K562 (cell line): ENCODE measurements at regions not wholly inside any gene's neighbourhood (a gene's known extent, or its start where the extent isn't known, plus 50 kb on each side); places are given as distances from the start of the nearest gene placed in this dataset.
"Not testable (repeated sequence)": the region's sequence is repeated elsewhere in the genome, so short reads cannot be mapped to it uniquely, and the experiment has no call there.

Source experiments
- ATAC-seq: fragments of 200-7000 bp; cut with Tn5 transposase; 3 replicates; pipeline ENCODE4 v1.9.1; 2020; ENCODE audit warnings: moderate library complexity
- BruUV-seq: library from RNA; stranded (reverse); fragments of 400-500 nt; replicated peaks from 2 replicates; lab custom pipeline; 2021; lab: Mats Ljungman, UMichigan
- CTCF ChIA-PET: fragments of 300-600 bp; formaldehyde crosslinking; extraction: SDS; loops from one replicate; lab custom pipeline; 2021; ENCODE audit warnings: low intra/inter-chr PET ratio; lab: Yijun Ruan, JAX
- POLR2A ChIA-PET: fragments of 300-600, 350-650 bp; sonication (Branson Sonifier 250); formaldehyde crosslinking; extraction: SDS; loops from one replicate; lab custom pipeline; 2021; ENCODE audit warnings: antibody characterized with exemption, inconsistent platforms; lab: Yijun Ruan, JAX
- DNase-seq, 4 experiments: peaks; one replicate each; pipeline versions ENCODE4 v3.0.0 to v3.0.0-alpha.2; 2011 to 2018; ENCODE audit warnings: low spot score in 3 of 4, mixed read lengths in 3 of 4; ENCODE audit errors: extremely low read depth in 1 of 4
- FAIRE-seq: peaks from 2 replicates; lab custom pipeline; 2011; peaks lifted over from hg19 to GRCh38; lab: Jason Lieb, UNC
- H2AFZ ChIP-seq: 2 replicates; pipeline ENCODE4 v1.6.0; 2011; ENCODE audit warnings: low read depth, low read length, control low read depth, inconsistent platforms
- H3K27ac ChIP-seq: fragments of 200-600 bp; 3 replicates; pipeline ENCODE4 v1.8.0; 2011; ENCODE audit warnings: low read depth, mild to moderate bottlenecking, control low read depth, inconsistent platforms, low read length, moderate library complexity, mixed read lengths; ENCODE audit errors: extremely low read depth
- H3K27me3 ChIP-seq, 2 experiments: fragments of 300-600 bp in 1 of 2; 2 replicates in 1 of 2; 3 replicates in 1 of 2; pipeline versions ENCODE4 v1.6.0 to v1.8.0; 2011; ENCODE audit warnings: inconsistent platforms in 2 of 2, low read length in 2 of 2, mild to moderate bottlenecking in 1 of 2, mixed read lengths in 1 of 2, moderate library complexity in 1 of 2; ENCODE audit not compliant: control insufficient read depth in 2 of 2, insufficient read depth in 2 of 2
- H3K36me3 ChIP-seq: fragments of 300-600 bp; 3 replicates; pipeline ENCODE4 v1.8.0; 2011; ENCODE audit warnings: mild to moderate bottlenecking, low read length, inconsistent platforms; ENCODE audit not compliant: control insufficient read depth, insufficient read depth
- H3K4me1 ChIP-seq, 2 experiments: fragments of 200-600 bp in 1 of 2; replicated peaks in 1 of 2; 2 replicates in 1 of 2; 3 replicates in 1 of 2; pipeline versions ENCODE4 v1.5.1 to v1.8.0; 2011; ENCODE audit warnings: inconsistent platforms in 2 of 2, low read length in 2 of 2, mild to moderate bottlenecking in 1 of 2, mixed read lengths in 1 of 2, moderate library complexity in 1 of 2; ENCODE audit not compliant: control insufficient read depth in 2 of 2, insufficient read depth in 2 of 2
- H3K4me2 ChIP-seq: 2 replicates; pipeline ENCODE4 v1.6.1; 2011; ENCODE audit warnings: low read length, control low read depth, inconsistent platforms, mixed read lengths; ENCODE audit not compliant: insufficient read depth
- H3K4me3 ChIP-seq: fragments of 200-600 bp; sonication (generic), shearing (Covaris generic); 2 replicates; pipeline ENCODE4 v1.5.1; 2016; ENCODE audit warnings: control low read depth, inconsistent platforms
- H3K79me2 ChIP-seq: fragments of 200-600 bp; 3 replicates; pipeline ENCODE4 v1.8.0; 2011; ENCODE audit warnings: low read length, inconsistent platforms; ENCODE audit not compliant: control insufficient read depth, insufficient read depth
- H3K9ac ChIP-seq, 2 experiments: 2 replicates each; pipeline versions ENCODE4 v1.6.0 to v1.6.1; 2011; ENCODE audit warnings: low read depth in 2 of 2, low read length in 2 of 2, control low read depth in 1 of 2, inconsistent platforms in 1 of 2, mild to moderate bottlenecking in 1 of 2, mixed read lengths in 1 of 2; ENCODE audit not compliant: insufficient read depth in 1 of 2
- H3K9me1 ChIP-seq: one replicate; pipeline ENCODE4 v1.6.0; 2011; ENCODE audit warnings: inconsistent platforms, mild to moderate bottlenecking, low read length, moderate library complexity; ENCODE audit not compliant: control insufficient read depth, insufficient read depth
- H3K9me3 ChIP-seq: replicated peaks from 2 replicates; pipeline ENCODE4 v1.5.1; 2011; ENCODE audit warnings: low read depth, low read length, inconsistent platforms; ENCODE audit not compliant: control insufficient read depth, insufficient read depth
- H4K20me1 ChIP-seq: replicated peaks from 2 replicates; pipeline ENCODE4 v1.6.1; 2011; ENCODE audit warnings: low read length, inconsistent platforms, mixed read lengths; ENCODE audit not compliant: control insufficient read depth, insufficient read depth
- NCOA6 ChIP-seq: fragments of 450-650 bp; IDR thresholded peaks from 2 replicates; pipeline ENCODE4 v1.6.1; 2017; ENCODE audit warnings: mild to moderate bottlenecking
- RBM15 ChIP-seq: fragments of 200-400 bp; formaldehyde crosslinking; IDR thresholded peaks from 2 replicates; pipeline ENCODE4 v1.6.1; 2018; ENCODE audit warnings: mild to moderate bottlenecking, low read length, moderate library complexity; ENCODE audit not compliant: insufficient read depth
- RCOR1 ChIP-seq, 2 experiments: IDR thresholded peaks; 2 replicates each; pipeline ENCODE4 v1.6.1; 2012; ENCODE audit warnings: low read depth in 2 of 2, low read length in 2 of 2, borderline replicate concordance in 1 of 2, improper control_type of control experiment in 1 of 2
- TCF7 ChIP-seq: sonication (generic); IDR thresholded peaks from 2 replicates; pipeline ENCODE4 v1.6.1; 2016; ENCODE audit warnings: antibody characterized with exemption, borderline replicate concordance
- U2AF2 ChIP-seq: fragments of 200-400 bp; formaldehyde crosslinking; optimal IDR thresholded peaks from 2 replicates; pipeline ENCODE3; 2017; ENCODE audit warnings: low read depth, mild to moderate bottlenecking, low read length
- ZNF174 ChIP-seq: fragments of 250-450 bp; sonication (Bioruptor Pico); IDR thresholded peaks from 2 replicates; pipeline ENCODE4 v1.4.0; 2020; ENCODE audit warnings: mild to moderate bottlenecking
- ZNF696 ChIP-seq: fragments of 250-450 bp; sonication (Bioruptor Pico); conservative IDR thresholded peaks from 2 replicates; pipeline ENCODE4 v1.4.0; 2020; ENCODE audit warnings: mild to moderate bottlenecking, moderate library complexity
- ZZZ3 ChIP-seq: fragments of 450-650 bp; IDR thresholded peaks from 2 replicates; pipeline ENCODE4 v1.6.1; 2016; ENCODE audit warnings: antibody characterized with exemption, mild to moderate bottlenecking, moderate library complexity
- WGBS: fragments of 100-300 bp; shearing (Covaris generic); methylation state at CpG from one replicate; pipeline ENCODE4 v1.1.6; 2016; ENCODE audit warnings: low coverage, mixed read lengths; ENCODE audit not compliant: insufficient coverage; ENCODE audit errors: missing lambda C conversion rate; 5-methylcytosine and 5-hydroxymethylcytosine counted together
- in situ Hi-C: fragments of 300-500 bp; cut with MboI; formaldehyde crosslinking; loops from 4 replicates; pipeline ENCODE4 v1.15.0; 2018; ENCODE audit warnings: inconsistent platforms, mixed read lengths
- intact Hi-C: fragments of 100-400 bp; cut with micrococcal nuclease; formaldehyde crosslinking; loops from 2 replicates; pipeline ENCODE4 v1.14.2; 2022
- TF ChIP-seq, protein P1 (sequence below), 2 experiments: fragments of 450-650 bp; conservative IDR thresholded peaks; 2 replicates each; pipeline ENCODE4 v1.6.1; 2017; ENCODE audit warnings: mild to moderate bottlenecking in 2 of 2, moderate library complexity in 2 of 2
- TF ChIP-seq, protein P2 (sequence below): IDR thresholded peaks from 3 replicates; pipeline ENCODE4 v1.6.1; 2011; ENCODE audit warnings: borderline replicate concordance, mild to moderate bottlenecking, moderate library complexity; ENCODE audit not compliant: insufficient read length; ENCODE audit errors: extremely low read depth

GRCh38 chr2:126956773-126957172 is 58.1 kb downstream of the TEX51 start:
- 0% methylated on average over 4 of the region's 4 CpGs for WGBS
- H3K9me1 ChIP-seq, CTCF ChIA-PET, H3K9ac ChIP-seq, H3K27me3 ChIP-seq, in situ Hi-C loops, H3K4me1 ChIP-seq, H3K9me3 ChIP-seq, intact Hi-C loops, H3K4me3 ChIP-seq, BruUV-seq, H4K20me1 ChIP-seq, H2AFZ ChIP-seq, ATAC-seq, H3K79me2 ChIP-seq, H3K4me2 ChIP-seq, POLR2A ChIA-PET, H3K36me3 ChIP-seq, H3K27ac ChIP-seq, DNase-seq, FAIRE-seq: not testable (repeated sequence)

GRCh38 chr2:126963390-126963789 is 64.7 kb downstream of the TEX51 start:
- H3K9me3 ChIP-seq = no peaks in the 10 kb centered on the region
- no peak for ATAC-seq
- in situ Hi-C loops = no loop called here
- TF ChIP-seq, protein P1, sequence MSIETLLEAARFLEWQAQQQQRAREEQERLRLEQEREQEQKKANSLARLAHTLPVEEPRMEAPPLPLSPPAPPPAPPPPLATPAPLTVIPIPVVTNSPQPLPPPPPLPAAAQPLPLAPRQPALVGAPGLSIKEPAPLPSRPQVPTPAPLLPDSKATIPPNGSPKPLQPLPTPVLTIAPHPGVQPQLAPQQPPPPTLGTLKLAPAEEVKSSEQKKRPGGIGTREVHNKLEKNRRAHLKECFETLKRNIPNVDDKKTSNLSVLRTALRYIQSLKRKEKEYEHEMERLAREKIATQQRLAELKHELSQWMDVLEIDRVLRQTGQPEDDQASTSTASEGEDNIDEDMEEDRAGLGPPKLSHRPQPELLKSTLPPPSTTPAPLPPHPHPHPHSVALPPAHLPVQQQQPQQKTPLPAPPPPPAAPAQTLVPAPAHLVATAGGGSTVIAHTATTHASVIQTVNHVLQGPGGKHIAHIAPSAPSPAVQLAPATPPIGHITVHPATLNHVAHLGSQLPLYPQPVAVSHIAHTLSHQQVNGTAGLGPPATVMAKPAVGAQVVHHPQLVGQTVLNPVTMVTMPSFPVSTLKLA (conservative IDR thresholded peaks at IDR 0.05) = no peak
- TF ChIP-seq ZNF174 (CRISPR knock-in tag) (no peak), NCOA6 (no peak), RBM15 (no peak), ZNF696 (no peak), ZZZ3 (no peak), U2AF2 (no peak), RCOR1 (IDR thresholded peaks at IDR 0.05; ENCODE audit: borderline replicate concordance in 1 of 2, low read depth in 2 of 2, low read length in 2 of 2) (no peak), TCF7 (no peak)
- TF ChIP-seq, protein P2, sequence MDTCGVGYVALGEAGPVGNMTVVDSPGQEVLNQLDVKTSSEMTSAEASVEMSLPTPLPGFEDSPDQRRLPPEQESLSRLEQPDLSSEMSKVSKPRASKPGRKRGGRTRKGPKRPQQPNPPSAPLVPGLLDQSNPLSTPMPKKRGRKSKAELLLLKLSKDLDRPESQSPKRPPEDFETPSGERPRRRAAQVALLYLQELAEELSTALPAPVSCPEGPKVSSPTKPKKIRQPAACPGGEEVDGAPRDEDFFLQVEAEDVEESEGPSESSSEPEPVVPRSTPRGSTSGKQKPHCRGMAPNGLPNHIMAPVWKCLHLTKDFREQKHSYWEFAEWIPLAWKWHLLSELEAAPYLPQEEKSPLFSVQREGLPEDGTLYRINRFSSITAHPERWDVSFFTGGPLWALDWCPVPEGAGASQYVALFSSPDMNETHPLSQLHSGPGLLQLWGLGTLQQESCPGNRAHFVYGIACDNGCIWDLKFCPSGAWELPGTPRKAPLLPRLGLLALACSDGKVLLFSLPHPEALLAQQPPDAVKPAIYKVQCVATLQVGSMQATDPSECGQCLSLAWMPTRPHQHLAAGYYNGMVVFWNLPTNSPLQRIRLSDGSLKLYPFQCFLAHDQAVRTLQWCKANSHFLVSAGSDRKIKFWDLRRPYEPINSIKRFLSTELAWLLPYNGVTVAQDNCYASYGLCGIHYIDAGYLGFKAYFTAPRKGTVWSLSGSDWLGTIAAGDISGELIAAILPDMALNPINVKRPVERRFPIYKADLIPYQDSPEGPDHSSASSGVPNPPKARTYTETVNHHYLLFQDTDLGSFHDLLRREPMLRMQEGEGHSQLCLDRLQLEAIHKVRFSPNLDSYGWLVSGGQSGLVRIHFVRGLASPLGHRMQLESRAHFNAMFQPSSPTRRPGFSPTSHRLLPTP = no peak

More at GRCh38 chr2:126963390-126963789, 64.7 kb downstream of the TEX51 start:
- no peak overlapping the region for H3K4me2 ChIP-seq
- H3K27me3 ChIP-seq = peaks cover 0 to 12% of the 10 kb centered on the region in 2 experiments; a peak in 2 of 5 replicates
- DNase-seq (no peak), FAIRE-seq (no peak)
- 0% methylated on average over 5 of the region's 5 CpGs for WGBS
- ChIA-PET POLR2A (no interaction called here), CTCF (no interaction called here)
- H2AFZ ChIP-seq = no peak overlapping the region
- no peaks in the 10 kb centered on the region for H3K4me1 ChIP-seq
- H3K27ac ChIP-seq = no peak overlapping the region
- BruUV-seq = no TSS peak
- H4K20me1 ChIP-seq = no peaks in the 10 kb centered on the region
- no peak overlapping the region for H3K9ac ChIP-seq
- no peaks in the 10 kb centered on the region for H3K9me1 ChIP-seq
- no peaks in the 10 kb centered on the region for H3K79me2 ChIP-seq
- intact Hi-C loops = no loop called here
- H3K36me3 ChIP-seq = no peaks in the 10 kb centered on the region
- H3K4me3 ChIP-seq = no peak overlapping the region
